ENCODE measurements at regions not wholly inside any gene's neighbourhood (a gene's known extent, or its start where the extent isn't known, plus 50 kb on each side); places are given as distances from the start of the nearest gene placed in this dataset.
"Not testable (repeated sequence)": the region's sequence is repeated elsewhere in the genome, so short reads cannot be mapped to it uniquely, and the experiment has no call there.

DNA sequence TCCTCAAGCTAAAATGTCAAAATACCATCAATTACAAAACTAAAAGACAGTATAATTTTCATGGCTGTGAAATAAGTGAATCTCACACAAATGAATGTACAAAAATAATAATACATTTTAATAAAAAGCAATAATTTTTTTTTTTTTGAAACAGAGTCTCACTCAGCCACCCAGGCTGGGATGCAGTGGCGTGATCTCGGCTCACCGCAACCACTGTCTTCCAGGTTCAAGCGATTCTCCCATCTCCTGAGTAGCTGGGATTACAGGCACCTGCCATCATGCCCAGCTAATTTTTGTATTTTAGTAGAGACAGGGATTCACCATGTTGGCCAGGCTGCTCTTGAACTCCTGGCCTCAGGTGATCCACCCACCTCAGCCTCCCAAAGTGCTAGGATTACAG, 85.3 kb upstream of the PRKG2 start:
- peaks cover 0 to 12% (median 3%) of the 10 kb centered on the region in 5 experiments for H3K9me3 ChIP-seq (ENCODE audit: control extremely low read depth in 1 of 5, control insufficient read depth in 4 of 5, insufficient read depth in 2 of 5, low read depth in 1 of 5, low read length in 4 of 5)
- H3K27ac ChIP-seq (ENCODE audit: insufficient read depth in 1 of 2, low read depth in 1 of 2, low read length in 2 of 2, poor library complexity in 1 of 2, severe bottlenecking in 2 of 2); POLR2A ChIA-PET; CTCF ChIA-PET; H3K27me3 ChIP-seq (replicated peaks in 2 of 5; ENCODE audit: control insufficient read depth in 4 of 5, insufficient read depth in 5 of 5, low read length in 4 of 5); DNase-seq; H3K36me3 ChIP-seq (ENCODE audit: control insufficient read depth in 4 of 4, insufficient read depth in 4 of 4, low read length in 3 of 4); H3K4me3 ChIP-seq (ENCODE audit: control insufficient read depth in 1 of 7, extremely low read depth in 1 of 7, insufficient read depth in 4 of 7, low read depth in 2 of 7, low read length in 6 of 7): not testable (repeated sequence)
- H3K4me1 ChIP-seq (ENCODE audit: control extremely low read depth in 1 of 4, control insufficient read depth in 4 of 4, insufficient read depth in 4 of 4, low read length in 3 of 4), result peaks cover 0 to 11% (median 6%) of the 10 kb centered on the region in 4 experiments
- WGBS (ENCODE audit: insufficient coverage), result 97% methylated on average over 4 of the region's 4 CpGs

- Histone ChIP-seq H3K27ac (ENCODE audit: insufficient read depth in 1 of 2, low read depth in 1 of 2, low read length in 2 of 2, poor library complexity in 1 of 2, severe bottlenecking in 2 of 2) (no peak overlapping the region), H3K27me3 (replicated peaks in 2 of 5; ENCODE audit: control insufficient read depth in 4 of 5, insufficient read depth in 5 of 5, low read length in 4 of 5) (no peaks in the 10 kb centered on the region), H3K4me3 (ENCODE audit: control insufficient read depth in 1 of 7, extremely low read depth in 1 of 7, insufficient read depth in 4 of 7, low read depth in 2 of 7, low read length in 6 of 7) (no peak overlapping the region), H3K36me3 (ENCODE audit: control insufficient read depth in 4 of 4, insufficient read depth in 4 of 4, low read length in 3 of 4) (no peaks in the 10 kb centered on the region), H3K9me3 (ENCODE audit: control extremely low read depth in 1 of 5, control insufficient read depth in 4 of 5, insufficient read depth in 2 of 5, low read depth in 1 of 5, low read length in 4 of 5) (no peaks in the 10 kb centered on the region), H3K4me1 (ENCODE audit: control extremely low read depth in 1 of 4, control insufficient read depth in 4 of 4, insufficient read depth in 4 of 4, low read length in 3 of 4) (no peaks in the 10 kb centered on the region)
- CTCF ChIA-PET, result no interaction called here
- POLR2A ChIA-PET, result no interaction called here
- no peak for DNase-seq
Observed at GRCh38 chr4:81290813-81291212, 75.8 kb upstream of the PRKG2 start.

DNA sequence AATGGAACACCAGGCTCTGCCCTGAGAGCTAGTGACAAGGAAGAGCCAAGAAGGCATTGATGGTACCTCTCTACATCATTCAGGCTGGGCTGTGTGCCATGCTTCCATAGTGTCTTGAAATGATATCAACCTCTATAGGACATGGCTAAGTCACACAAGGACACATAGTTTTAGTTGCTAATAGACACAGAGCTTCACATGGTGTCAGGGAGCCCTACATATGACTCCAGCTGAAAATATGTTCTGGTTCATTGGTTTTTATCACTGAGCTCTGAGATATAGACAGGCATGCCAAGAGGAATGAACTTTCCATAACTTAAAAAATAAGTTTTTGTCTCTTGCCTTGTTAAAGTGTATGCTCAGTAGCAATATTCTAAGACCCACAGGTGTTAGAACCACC, 72.1 kb upstream of the PRKG2 start:
- no peaks in the 10 kb centered on the region for H3K9me3 ChIP-seq (ENCODE audit: control extremely low read depth in 1 of 5, control insufficient read depth in 4 of 5, insufficient read depth in 2 of 5, low read depth in 1 of 5, low read length in 4 of 5)
- no peaks in the 10 kb centered on the region for H3K27me3 ChIP-seq (replicated peaks in 2 of 5; ENCODE audit: control insufficient read depth in 4 of 5, insufficient read depth in 5 of 5, low read length in 4 of 5)
- H3K4me1 ChIP-seq (ENCODE audit: control extremely low read depth in 1 of 4, control insufficient read depth in 4 of 4, insufficient read depth in 4 of 4, low read length in 3 of 4), result no peaks in the 10 kb centered on the region
- H3K36me3 ChIP-seq (ENCODE audit: control insufficient read depth in 4 of 4, insufficient read depth in 4 of 4, low read length in 3 of 4), result no peaks in the 10 kb centered on the region
- DNase-seq, result no peak
- ChIA-PET POLR2A (no interaction called here), CTCF (no interaction called here)
- no peak overlapping the region for H3K27ac ChIP-seq (ENCODE audit: insufficient read depth in 1 of 2, low read depth in 1 of 2, low read length in 2 of 2, poor library complexity in 1 of 2, severe bottlenecking in 2 of 2)
- no peak overlapping the region for H3K4me3 ChIP-seq (ENCODE audit: control insufficient read depth in 1 of 7, extremely low read depth in 1 of 7, insufficient read depth in 4 of 7, low read depth in 2 of 7, low read length in 6 of 7)

- POLR2A ChIA-PET, result no interaction called here
Observed at GRCh38 chr4:81282131-81282530, 67.1 kb upstream of the PRKG2 start.

DNA sequence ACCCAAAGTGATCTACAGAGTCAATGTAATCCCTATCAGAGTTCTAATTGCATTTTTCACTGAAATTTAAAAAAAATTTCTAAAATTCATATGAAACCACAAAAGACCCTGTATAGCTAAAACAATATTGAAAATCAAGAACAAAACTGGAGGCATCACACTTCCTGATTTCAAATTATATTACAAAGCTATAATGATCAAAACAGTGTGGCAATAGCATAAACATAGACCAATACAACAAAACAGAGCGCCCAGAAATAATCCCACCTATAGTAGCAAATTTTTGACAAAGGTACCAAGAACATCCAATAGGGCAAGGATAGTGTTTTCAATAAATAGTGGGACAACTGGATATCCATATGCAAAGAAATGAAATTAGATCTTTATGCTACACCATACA, 59.4 kb upstream of the PRKG2 start:
- Histone ChIP-seq H3K4me3 (ENCODE audit: control insufficient read depth in 1 of 7, extremely low read depth in 1 of 7, insufficient read depth in 4 of 7, low read depth in 2 of 7, low read length in 6 of 7) (no peak overlapping the region), H3K9me3 (ENCODE audit: control extremely low read depth in 1 of 5, control insufficient read depth in 4 of 5, insufficient read depth in 2 of 5, low read depth in 1 of 5, low read length in 4 of 5) (peaks cover 0 to 5% (median 0%) of the 10 kb centered on the region in 5 experiments), H3K27me3 (replicated peaks in 2 of 5; ENCODE audit: control insufficient read depth in 4 of 5, insufficient read depth in 5 of 5, low read length in 4 of 5) (no peaks in the 10 kb centered on the region), H3K4me1 (ENCODE audit: control extremely low read depth in 1 of 4, control insufficient read depth in 4 of 4, insufficient read depth in 4 of 4, low read length in 3 of 4) (peaks cover 0 to 5% (median 0%) of the 10 kb centered on the region in 4 experiments), H3K36me3 (ENCODE audit: control insufficient read depth in 4 of 4, insufficient read depth in 4 of 4, low read length in 3 of 4) (no peaks in the 10 kb centered on the region), H3K27ac (ENCODE audit: insufficient read depth in 1 of 2, low read depth in 1 of 2, low read length in 2 of 2, poor library complexity in 1 of 2, severe bottlenecking in 2 of 2) (no peak overlapping the region)
- WGBS (ENCODE audit: insufficient coverage), result no CpG with 5 or more reads among the region's 1 CpG
- no peak for DNase-seq
- ChIA-PET POLR2A (no interaction called here), CTCF (no interaction called here)

More at GRCh38 chr4:81282131-81282530, 67.1 kb upstream of the PRKG2 start:
- Histone ChIP-seq H3K36me3 (ENCODE audit: control insufficient read depth in 4 of 4, insufficient read depth in 4 of 4, low read length in 3 of 4) (no peaks in the 10 kb centered on the region), H3K9me3 (ENCODE audit: control extremely low read depth in 1 of 5, control insufficient read depth in 4 of 5, insufficient read depth in 2 of 5, low read depth in 1 of 5, low read length in 4 of 5) (no peaks in the 10 kb centered on the region), H3K4me1 (ENCODE audit: control extremely low read depth in 1 of 4, control insufficient read depth in 4 of 4, insufficient read depth in 4 of 4, low read length in 3 of 4) (peaks cover 0 to 5% (median 0%) of the 10 kb centered on the region in 4 experiments), H3K27ac (ENCODE audit: insufficient read depth in 1 of 2, low read depth in 1 of 2, low read length in 2 of 2, poor library complexity in 1 of 2, severe bottlenecking in 2 of 2) (no peak overlapping the region), H3K27me3 (replicated peaks in 2 of 5; ENCODE audit: control insufficient read depth in 4 of 5, insufficient read depth in 5 of 5, low read length in 4 of 5) (no peaks in the 10 kb centered on the region), H3K4me3 (ENCODE audit: control insufficient read depth in 1 of 7, extremely low read depth in 1 of 7, insufficient read depth in 4 of 7, low read depth in 2 of 7, low read length in 6 of 7) (no peak overlapping the region)
- 88% methylated on average over 1 of the region's 3 CpGs for WGBS (ENCODE audit: insufficient coverage)
- CTCF ChIA-PET, result interaction anchor here (1.1 kb wide), 1 partner anchor 53 kb away, joined by 3 read pairs; no protein-coding TSS in a partner anchor
- DNase-seq, result no peak

- Histone ChIP-seq H3K4me3 (ENCODE audit: control insufficient read depth in 1 of 7, extremely low read depth in 1 of 7, insufficient read depth in 4 of 7, low read depth in 2 of 7, low read length in 6 of 7) (no peak overlapping the region), H3K4me1 (ENCODE audit: control extremely low read depth in 1 of 4, control insufficient read depth in 4 of 4, insufficient read depth in 4 of 4, low read length in 3 of 4) (peaks cover 0 to 4% (median 0%) of the 10 kb centered on the region in 4 experiments), H3K27me3 (replicated peaks in 2 of 5; ENCODE audit: control insufficient read depth in 4 of 5, insufficient read depth in 5 of 5, low read length in 4 of 5) (no peaks in the 10 kb centered on the region), H3K36me3 (ENCODE audit: control insufficient read depth in 4 of 4, insufficient read depth in 4 of 4, low read length in 3 of 4) (no peaks in the 10 kb centered on the region), H3K9me3 (ENCODE audit: control extremely low read depth in 1 of 5, control insufficient read depth in 4 of 5, insufficient read depth in 2 of 5, low read depth in 1 of 5, low read length in 4 of 5) (peaks cover 0 to 10% (median 0%) of the 10 kb centered on the region in 5 experiments), H3K27ac (ENCODE audit: insufficient read depth in 1 of 2, low read depth in 1 of 2, low read length in 2 of 2, poor library complexity in 1 of 2, severe bottlenecking in 2 of 2) (no peak overlapping the region)
- CTCF ChIA-PET, result no interaction called here
- WGBS (ENCODE audit: insufficient coverage), result no CpG with 5 or more reads among the region's 1 CpG
- DNase-seq, result no peak
- POLR2A ChIA-PET, result no interaction called here
Observed at GRCh38 chr4:81272671-81273070, 57.6 kb upstream of the PRKG2 start.
